ENCODE measurements at regions not wholly inside any gene's neighbourhood (a gene's known extent, or its start where the extent isn't known, plus 50 kb on each side); places are given as distances from the start of the nearest gene placed in this dataset.

DNA sequence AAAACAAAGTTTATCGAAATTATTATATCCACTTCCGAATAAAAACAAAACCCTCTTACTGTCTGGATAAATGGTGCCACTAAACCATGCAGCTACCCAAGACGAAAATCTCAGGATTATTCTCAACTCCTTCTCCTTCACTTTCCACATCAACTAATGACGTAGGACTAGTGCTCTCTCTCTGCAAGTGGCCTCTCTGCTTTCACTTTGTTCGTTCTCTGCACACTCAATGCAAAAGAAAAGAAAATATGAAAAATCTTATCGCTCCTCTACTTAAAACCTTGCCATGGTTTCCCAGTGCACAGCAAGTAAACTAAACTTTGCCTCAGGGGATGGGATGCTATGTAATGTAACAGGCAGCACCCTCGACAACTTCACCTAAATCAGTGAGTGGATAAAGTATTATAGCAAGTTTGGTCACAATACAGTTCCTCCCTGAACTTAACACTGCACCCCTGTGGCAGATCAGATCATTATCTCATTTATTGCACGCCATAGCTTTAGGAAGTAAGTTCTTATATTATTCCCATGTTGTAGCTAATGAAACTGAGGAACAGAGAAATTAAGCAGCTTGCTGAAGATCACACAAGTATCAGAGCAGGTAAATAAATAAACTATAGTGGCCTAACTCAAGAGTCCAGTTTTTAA lies 262.7 kb upstream of the GADL1 start:
- DNase-seq: peak in 1 of 5 experiments; percentile 11

DNA sequence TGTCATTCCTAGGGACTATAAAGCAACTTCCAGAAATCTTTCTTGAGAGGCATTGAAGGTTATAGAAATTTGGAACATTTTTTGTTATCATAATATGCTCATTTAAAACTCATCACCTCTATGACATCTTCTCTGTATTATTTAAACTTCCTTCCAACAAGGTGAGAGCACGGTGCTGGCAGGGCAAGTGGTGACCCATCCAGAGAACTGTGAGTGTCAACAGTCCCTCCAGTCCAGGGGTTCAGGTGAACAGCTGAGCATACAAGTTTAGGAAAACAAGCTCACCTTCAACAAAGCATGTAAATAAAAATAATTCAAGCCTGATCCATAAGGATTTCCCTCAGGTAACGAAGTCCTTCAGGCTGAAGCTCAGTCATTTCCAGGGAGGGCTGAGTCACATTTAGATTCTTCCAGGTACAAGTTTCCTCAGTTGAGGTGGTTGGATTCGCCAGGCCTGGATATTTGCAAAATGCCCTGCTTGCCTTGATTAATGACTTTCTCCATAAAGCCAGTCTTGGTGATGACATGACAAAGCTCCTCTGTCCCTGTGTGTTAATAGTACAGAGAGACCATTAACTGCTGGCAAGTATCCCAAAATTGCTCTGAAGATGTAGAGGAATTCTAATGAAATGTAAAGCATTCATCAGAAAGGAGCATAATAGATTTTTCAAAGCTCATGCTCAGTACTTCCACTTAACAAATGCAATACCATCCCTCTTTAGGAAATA lies 263.6 kb upstream of the GADL1 start:
- no peak for DNase-seq

DNA sequence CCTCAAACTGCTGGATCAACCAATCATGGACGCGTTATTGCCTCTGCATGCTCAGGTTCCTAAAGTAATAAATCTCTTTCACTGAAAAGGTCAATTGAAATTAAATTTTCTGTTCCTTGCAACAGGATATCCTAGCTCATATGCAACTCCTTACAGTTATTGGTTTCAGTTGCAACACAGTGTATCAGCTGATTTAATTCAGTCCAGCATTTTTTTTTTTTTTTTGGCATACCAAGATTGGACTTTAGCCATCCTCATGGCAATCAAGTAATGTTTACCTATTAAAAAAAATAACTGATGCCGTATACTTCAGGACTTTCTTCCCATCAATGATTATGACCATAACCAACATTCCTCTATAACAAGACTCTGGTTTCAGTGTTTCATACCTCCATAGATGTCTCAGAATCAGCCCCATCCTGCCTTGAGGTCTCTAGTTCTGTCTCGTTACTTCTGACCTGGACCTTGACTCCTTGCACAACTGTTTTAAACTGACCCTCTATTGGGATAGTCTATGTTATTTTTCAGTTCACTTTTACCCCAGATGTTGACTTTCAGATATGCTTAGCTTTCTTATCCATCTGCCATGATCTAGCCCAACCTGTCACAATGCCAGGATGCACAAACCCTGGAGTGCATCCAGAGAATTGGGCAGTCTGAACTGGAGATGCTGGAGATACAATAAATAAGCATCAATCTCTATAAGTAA lies 265.0 kb upstream of the GADL1 start:
- no peak for DNase-seq

DNA sequence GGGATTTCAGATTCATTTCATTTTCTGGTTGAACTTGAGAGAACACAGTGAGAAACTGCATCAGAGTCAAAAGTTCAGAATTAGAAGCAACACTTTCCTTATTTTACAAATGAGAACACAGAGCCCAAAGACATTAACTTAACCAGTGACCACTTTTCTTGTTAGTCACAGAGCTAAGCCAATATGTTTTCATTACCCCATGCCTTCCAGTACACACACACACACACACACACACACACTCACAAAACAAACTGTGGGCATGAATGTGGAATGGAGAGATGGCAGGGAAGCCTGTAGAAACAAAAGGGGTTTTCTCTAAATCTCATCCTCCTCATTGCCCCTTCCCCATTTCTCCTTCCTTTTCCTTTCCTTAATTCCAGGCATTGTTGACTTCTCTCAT lies 267.4 kb upstream of the GADL1 start:
- no peak for DNase-seq

GRCh38 chr3:31164381-31164780 lies 269.9 kb upstream of the GADL1 start:
- no peak for DNase-seq

DNA sequence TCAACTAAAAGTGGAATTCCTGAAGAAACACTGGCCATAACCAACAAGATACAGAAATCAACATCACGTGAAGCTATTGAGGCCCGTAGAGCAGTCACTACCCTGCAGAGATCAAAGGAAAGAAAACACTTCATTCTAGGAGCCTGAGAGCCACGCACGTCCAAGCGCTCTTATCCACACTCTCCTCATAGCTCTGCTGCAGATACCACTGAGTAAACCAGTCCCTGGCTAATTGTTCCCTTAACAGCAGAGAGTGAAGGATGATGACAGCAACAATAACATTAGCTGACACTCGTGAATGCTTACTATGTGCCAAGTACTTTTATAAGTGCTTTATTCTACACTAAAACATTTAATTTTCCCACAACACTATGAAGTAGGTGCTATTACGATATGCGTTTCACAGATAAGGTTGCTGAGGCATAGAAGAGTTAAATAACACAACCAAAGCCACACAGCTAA lies 271.0 kb upstream of the GADL1 start:
- no peak for DNase-seq

DNA sequence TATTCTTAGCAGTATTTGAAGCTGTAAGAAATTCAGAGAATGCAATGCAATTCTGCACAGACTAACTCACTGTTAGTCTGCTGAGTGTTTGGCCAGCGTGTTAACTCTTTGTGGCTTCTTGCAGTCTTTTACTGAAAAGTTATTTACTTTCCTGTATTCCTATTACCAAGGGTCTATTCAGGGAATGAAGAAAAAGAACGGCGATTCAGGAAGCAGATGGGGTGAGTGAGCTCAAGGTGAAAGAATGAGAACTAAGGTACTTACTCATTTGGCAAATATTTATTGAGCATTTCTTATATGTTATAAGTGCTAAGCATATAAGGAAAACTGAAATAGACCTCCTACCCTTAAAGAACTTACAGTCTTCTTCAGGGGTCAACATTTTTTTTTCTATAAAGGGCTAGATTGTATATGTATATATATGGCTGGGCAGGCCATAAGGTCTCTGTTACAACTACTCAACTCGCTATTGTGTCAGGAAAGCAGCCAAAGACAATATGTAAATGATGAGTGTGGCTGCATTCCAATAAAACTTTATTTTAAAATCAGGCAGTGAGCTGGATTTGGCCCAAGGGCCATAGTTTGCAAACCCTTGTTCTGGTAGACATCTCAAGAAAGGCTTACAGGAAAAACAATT lies 271.9 kb upstream of the GADL1 start:
- no peak for DNase-seq

DNA sequence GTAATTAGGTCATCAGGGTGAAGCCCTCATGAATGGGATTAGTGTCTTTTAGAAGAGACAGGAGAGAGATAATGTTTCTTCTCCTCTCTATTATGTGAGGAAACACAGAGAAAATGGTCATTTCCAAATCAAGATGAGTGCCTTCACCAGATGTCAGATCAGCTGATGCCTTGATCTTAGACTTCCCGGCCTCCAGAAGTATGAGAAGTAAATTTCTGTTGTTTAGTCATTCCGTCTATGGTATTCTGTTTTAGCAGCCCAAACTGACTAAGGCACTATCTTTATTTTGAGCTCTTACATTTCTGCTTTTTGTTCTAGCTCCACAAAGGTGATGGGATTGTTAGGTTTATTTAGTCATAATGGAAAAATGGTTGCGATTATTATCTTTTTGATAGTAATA lies 273.2 kb upstream of the GADL1 start:
- no peak for DNase-seq

DNA sequence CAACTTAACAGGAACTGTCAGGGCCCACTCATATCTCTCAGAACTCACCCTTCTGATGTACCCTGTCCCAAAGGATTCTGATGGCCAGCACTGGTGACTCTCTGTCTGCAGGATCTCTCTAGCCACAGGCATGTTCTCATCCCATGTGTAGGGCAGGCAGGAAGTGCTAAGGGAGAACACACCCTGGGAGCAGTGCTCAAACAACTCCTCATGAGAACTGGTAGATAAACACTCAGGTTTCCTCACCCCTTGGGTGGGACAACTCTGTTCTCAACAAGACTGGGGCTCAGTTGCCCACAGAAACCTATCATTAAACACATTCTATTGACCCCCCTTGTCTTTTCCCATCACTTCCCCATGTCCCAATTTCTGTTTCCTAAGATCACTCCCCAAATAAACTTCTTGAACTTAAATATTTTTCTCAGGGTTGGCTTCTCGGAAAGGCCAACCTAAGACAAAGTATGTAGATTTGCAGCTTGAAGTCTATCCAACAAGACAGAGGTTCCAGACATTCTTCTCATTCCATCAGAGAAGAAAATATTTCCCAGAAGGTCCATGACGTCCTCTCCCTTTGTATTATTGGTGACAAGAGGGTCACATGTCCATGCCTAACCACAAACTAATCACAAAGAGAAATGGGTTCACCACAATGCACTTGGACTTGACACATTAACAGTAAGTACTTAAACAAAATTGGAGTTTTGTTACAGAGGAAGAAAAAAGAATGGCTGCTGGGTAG lies 276.6 kb upstream of the GADL1 start:
- DNase-seq: no peak

DNA sequence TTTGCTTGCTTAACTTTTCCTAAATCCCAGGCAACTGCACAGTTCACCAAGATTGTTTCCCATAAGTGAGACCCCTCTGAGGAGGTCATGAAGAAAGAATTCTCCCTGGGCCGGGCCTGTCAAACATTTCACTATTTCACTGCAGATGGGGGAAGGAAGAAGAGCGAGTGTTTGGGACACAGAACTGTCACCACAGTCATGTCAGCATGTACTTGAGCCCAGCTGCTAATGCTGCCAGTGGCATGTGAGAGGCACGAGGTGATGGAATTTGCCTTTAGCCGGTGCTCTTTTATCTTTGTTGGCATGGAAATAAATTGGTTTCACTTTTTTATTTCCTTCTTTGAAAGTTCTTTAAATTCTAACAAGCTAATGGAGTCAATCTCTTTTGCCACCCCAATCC lies 277.9 kb upstream of the GADL1 start:
- DNase-seq: no peak

DNA sequence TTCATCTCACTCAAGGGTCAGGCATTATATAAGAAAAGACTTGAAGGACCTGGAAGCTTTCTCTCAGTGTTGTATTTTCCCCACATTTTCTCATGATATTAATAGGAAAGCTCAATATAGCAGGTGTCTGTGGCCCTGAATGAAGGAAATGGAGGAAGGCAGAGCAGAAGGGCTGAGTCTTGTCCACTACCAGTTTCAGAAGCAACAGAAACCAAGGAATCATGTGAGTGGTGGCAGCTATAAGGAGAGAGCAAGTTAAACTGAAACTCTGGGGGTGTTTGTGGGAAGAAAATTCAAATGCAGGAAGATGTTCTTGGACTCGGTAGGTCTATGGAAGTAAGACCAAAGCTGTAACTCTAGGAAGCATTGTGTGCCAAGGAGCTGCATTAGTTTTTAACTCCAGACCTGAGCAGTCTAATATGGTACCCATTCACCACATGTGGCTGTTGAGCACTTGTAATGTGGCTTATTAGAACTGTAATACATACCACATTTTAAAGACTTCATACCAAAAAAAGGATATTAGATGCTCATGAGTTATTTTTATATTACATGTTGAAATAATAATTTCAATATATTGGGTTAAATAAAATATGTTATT lies 278.8 kb upstream of the GADL1 start:
- DNase-seq: no peak

DNA sequence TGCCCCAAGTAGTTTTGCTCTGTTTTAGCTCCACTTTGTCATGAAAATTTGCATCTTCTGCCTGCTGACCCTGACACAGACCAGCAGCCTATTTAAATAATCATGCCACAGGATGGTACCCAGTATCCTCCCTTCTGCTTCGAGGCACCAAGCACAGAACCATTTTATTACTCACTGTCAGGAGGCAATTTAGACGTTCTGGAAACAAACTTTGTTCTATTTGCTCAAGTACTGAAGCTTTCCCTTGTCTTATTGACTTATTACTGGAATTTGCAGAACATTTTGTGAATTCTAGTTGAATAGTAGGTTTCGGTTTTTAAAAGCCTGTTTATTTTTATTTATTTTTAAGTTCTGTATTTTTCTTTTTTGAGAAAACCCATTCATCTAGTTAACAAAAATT lies 279.6 kb upstream of the GADL1 start:
- no peak for DNase-seq

GRCh38 chr3:31176045-31176444 lies 281.6 kb upstream of the GADL1 start:
- no peak for DNase-seq

DNA sequence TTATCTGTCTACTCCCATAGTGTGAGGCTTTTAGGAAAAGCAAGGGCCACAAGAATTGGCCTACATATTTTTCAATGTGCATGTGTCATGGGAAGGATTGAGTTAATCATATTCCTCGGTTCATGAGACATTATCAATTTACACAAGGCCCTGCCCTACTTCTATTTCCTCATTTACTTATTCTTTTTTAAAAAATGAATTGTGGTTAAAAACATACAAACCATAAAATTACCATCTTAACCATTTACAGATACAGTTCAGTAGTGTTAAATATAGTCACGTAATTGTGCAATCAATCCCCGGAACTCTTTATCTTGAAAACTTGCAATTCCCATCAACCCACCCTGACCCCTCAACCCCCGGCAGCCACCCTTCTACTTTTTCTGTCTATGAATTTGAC lies 284.0 kb upstream of the GADL1 start:
- DNase-seq: peak in 1 of 5 experiments; percentile 5

DNA sequence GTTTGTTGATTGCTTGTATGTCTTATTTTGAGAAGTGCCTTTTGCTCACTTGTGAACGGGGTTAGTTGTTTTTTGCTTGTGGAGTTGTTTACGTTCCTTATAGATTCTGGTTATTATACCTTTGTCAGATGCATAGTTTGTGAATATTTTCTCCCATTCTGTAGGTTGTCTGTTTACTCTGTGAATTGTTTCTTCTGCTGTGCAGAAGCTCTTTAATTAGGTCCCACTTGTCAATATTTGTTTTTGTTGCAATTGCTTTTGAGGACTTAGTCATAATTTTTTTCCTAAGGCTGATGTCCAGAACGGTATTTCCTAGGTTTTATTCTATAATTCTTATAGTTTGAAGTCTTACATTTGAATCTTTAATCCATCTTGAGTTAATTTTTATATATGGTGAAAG lies 285.3 kb upstream of the GADL1 start:
- DNase-seq: no peak

DNA sequence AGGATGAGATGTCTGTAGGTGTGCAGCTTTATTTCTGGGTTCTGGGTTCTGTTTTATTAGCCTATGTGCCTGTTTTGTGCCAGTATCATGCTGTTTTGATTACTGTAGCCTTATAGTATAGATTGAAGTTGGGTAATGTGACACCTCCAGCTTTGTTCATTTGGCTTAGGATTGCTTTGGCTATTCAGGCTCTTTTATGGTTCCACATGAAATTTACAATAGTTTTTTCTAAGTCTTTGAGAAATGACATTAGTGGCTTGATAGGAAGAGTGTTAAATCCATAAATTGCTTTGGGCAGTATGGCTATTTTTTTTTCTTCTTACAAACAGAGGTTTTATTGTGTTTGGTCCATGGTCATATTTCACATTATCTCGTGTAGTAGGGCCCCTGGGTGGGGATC lies 285.8 kb upstream of the GADL1 start:
- DNase-seq: no peak

GRCh38 chr3:31181661-31182060 lies 287.2 kb upstream of the GADL1 start:
- DNase-seq: no peak

DNA sequence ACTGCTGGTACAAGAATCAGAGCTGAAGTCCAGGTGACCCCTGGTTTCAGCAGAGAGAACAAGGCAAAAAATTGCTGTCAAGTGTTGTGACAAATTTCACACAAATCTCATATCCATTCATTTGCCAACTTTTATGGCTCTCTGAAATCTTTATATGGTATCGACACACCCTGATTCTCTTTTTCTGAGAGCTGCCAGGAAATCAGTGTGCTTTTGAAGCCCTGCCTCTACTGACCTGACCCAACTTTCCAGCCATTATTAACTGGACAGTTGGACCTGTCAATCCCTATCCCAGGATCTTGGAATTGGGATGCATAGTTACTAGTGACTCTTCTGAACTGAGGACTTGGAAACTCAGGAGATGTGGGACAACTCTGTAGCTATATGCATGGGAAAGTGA lies 288.2 kb upstream of the GADL1 start:
- no peak for DNase-seq

- DNase-seq: no peak
Measured at GRCh38 chr3:31184261-31185061, 290.0 kb upstream of the GADL1 start.

GRCh38 chr3:31185062-31185357 lies 290.5 kb upstream of the GADL1 start:
- DNase-seq: no peak

DNA sequence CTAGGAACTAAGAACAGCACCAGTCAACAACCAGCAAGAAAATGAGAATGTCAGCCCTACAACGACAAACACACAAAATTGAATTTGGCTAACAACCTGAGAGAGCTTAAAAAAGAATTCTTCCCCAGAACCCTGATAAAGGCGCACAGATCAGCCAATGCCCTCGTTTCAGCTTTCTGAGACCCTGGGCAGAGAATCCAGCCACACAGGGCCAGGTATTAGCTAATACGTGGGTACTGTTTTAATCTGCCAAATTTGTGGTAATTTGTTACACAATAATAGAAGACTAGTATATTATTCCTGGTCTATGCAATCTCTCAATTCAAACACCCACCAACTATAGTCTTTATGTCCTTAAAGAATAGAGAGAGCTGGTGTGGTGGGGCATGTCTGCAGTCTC lies 291.6 kb upstream of the GADL1 start:
- no peak for DNase-seq

- no peak for DNase-seq
Measured at GRCh38 chr3:31187380-31187779, 292.9 kb upstream of the GADL1 start.

Measured in T-helper 2 cell (primary cell).